Body of pancreas (tissue), 4 donors: ENCODE measurements at regions not wholly inside any gene's neighbourhood (a gene's known extent, or its start where the extent isn't known, plus 50 kb on each side); places are given as distances from the start of the nearest gene placed in this dataset.

ENCODE experiments used
- ATAC-seq: fragments of 150-250 bp; one replicate; pipeline ENCODE4 v1.9.1; 2016
- DNase-seq, 4 donors: peaks; one replicate each; pipeline ENCODE4 v3.0.0-alpha.2; 2019
- H3K27ac ChIP-seq, 4 donors: fragments of 200-600 bp; sonication (generic); 1 replicate in 3 of 4; 2 replicates in 1 of 4; pipeline versions ENCODE4 v1.5.1 to v1.6.1; 2016 to 2019; ENCODE audit warnings: mild to moderate bottlenecking in 1 of 4, mixed read lengths in 1 of 4, moderate library complexity in 1 of 4
- H3K27me3 ChIP-seq, 2 donors: fragments of 200-600 bp; sonication (generic); one replicate each; pipeline ENCODE4 v1.6.0; 2016; ENCODE audit warnings: mild to moderate bottlenecking in 1 of 2
- H3K36me3 ChIP-seq, 2 donors: fragments of 200-600 bp; sonication (generic); replicated peaks in 1 of 2; 2 replicates each; pipeline ENCODE4 v1.5.1; 2016; ENCODE audit warnings: low read depth in 2 of 2; ENCODE audit not compliant: insufficient read depth in 1 of 2
- H3K4me1 ChIP-seq: fragments of 200-600 bp; sonication (generic); one replicate; pipeline ENCODE4 v1.6.0; 2016
- H3K4me3 ChIP-seq, 2 donors: fragments of 200-600 bp; sonication (generic); 1 replicate in 1 of 2; 2 replicates in 1 of 2; pipeline ENCODE4 v1.5.1; 2016 to 2019
- H3K9me3 ChIP-seq, 3 donors: fragments of 200-600 bp; sonication (generic); 1 replicate in 2 of 3; 2 replicates in 1 of 3; pipeline ENCODE4 v1.5.1; 2016
- CTCF ChIP-seq, 7 experiments: fragments of 450-650 bp in 4 of 7; fragments of 200-600 bp in 3 of 7; sonication (generic) in 3 of 7; IDR thresholded peaks; one replicate each; pipeline ENCODE4 v1.5.1; 2016 to 2019; ENCODE audit warnings: antibody characterized with exemption in 7 of 7
- POLR2A ChIP-seq, 3 donors: fragments of 450-650 bp; IDR thresholded peaks; one replicate each; pipeline ENCODE4 v1.6.1; 2016; ENCODE audit warnings: antibody characterized with exemption in 3 of 3, mild to moderate bottlenecking in 2 of 3
- WGBS, 2 donors: methylation state at CpG; one replicate each; pipeline ENCODE4 v1.1.5; 2017; 5-methylcytosine and 5-hydroxymethylcytosine counted together
- intact Hi-C: fragments of 100-400 bp; cut with DNase I; formaldehyde crosslinking; loops from one replicate; pipeline ENCODE4 v1.15.1; 2023

GRCh38 chr12:113744802-113745395 lies 221.2 kb downstream of the RBM19 start:
- intact Hi-C loops: no loop called here
- Histone ChIP-seq H3K27me3 (no peaks in the 10 kb centered on the region), H3K9me3 (no peaks in the 10 kb centered on the region), H3K4me3 (no peak overlapping the region), H3K27ac (no peak overlapping the region), H3K36me3 (no peaks in the 10 kb centered on the region), H3K4me1 (no peaks in the 10 kb centered on the region)
- DNase-seq (no peak), ATAC-seq (no peak)
- 56 to 57% methylated on average over 8 of the region's 8 CpGs for WGBS, 2 donors
- TF ChIP-seq POLR2A (IDR thresholded peaks at IDR 0.05) (no peak), CTCF (IDR thresholded peaks at IDR 0.05) (no peak)

GRCh38 chr12:113742801-113743200 lies 223.3 kb downstream of the RBM19 start:
- intact Hi-C loops: no loop called here
- no peak for ATAC-seq
- H3K36me3 ChIP-seq: no peaks in the 10 kb centered on the region
- H3K27me3 ChIP-seq: no peaks in the 10 kb centered on the region
- TF ChIP-seq CTCF (IDR thresholded peaks at IDR 0.05) (no peak), POLR2A (IDR thresholded peaks at IDR 0.05) (no peak)
- WGBS, 2 donors: 70 to 71% methylated on average over 5 to 8 of the region's 8 CpGs
- no peak overlapping the region for H3K27ac ChIP-seq
- H3K4me3 ChIP-seq: no peak overlapping the region
- H3K9me3 ChIP-seq: no peaks in the 10 kb centered on the region
- H3K4me1 ChIP-seq: no peaks in the 10 kb centered on the region
- DNase-seq: no peak

- 42 to 43% methylated on average over 1 of the region's 1 CpG for WGBS, 2 donors
- no peak overlapping the region for H3K27ac ChIP-seq
- DNase-seq: no peak
- no peaks in the 10 kb centered on the region for H3K27me3 ChIP-seq
- H3K9me3 ChIP-seq: no peaks in the 10 kb centered on the region
- no peak overlapping the region for H3K4me3 ChIP-seq
- no peaks in the 10 kb centered on the region for H3K36me3 ChIP-seq
- no peaks in the 10 kb centered on the region for H3K4me1 ChIP-seq
- TF ChIP-seq POLR2A (IDR thresholded peaks at IDR 0.05) (no peak), CTCF (IDR thresholded peaks at IDR 0.05) (no peak)
- ATAC-seq: no peak
- intact Hi-C loops: no loop called here
Observed at GRCh38 chr12:113740699-113741098, 225.4 kb downstream of the RBM19 start.

- H3K4me1 ChIP-seq: no peaks in the 10 kb centered on the region
- no peak overlapping the region for H3K27ac ChIP-seq
- intact Hi-C loops: no loop called here
- WGBS, 2 donors: 13 to 15% methylated on average over 17 of the region's 17 CpGs
- H3K36me3 ChIP-seq: no peaks in the 10 kb centered on the region
- H3K27me3 ChIP-seq: no peaks in the 10 kb centered on the region
- no peaks in the 10 kb centered on the region for H3K9me3 ChIP-seq
- DNase-seq: no peak
- TF ChIP-seq POLR2A (IDR thresholded peaks at IDR 0.05): no peak
- TF ChIP-seq CTCF (IDR thresholded peaks at IDR 0.05): no peak
- no peak for ATAC-seq
- no peak overlapping the region for H3K4me3 ChIP-seq
Observed at GRCh38 chr12:113735131-113735530, 231.0 kb downstream of the RBM19 start.

GRCh38 chr12:113734503-113734902 lies 231.6 kb downstream of the RBM19 start:
- DNase-seq: no peak
- Histone ChIP-seq H3K4me1 (no peaks in the 10 kb centered on the region), H3K27ac (no peak overlapping the region), H3K9me3 (no peaks in the 10 kb centered on the region), H3K36me3 (no peaks in the 10 kb centered on the region), H3K27me3 (no peaks in the 10 kb centered on the region), H3K4me3 (no peak overlapping the region)
- no peak for ATAC-seq
- TF ChIP-seq CTCF (IDR thresholded peaks at IDR 0.05) (no peak), POLR2A (IDR thresholded peaks at IDR 0.05) (no peak)
- WGBS, 2 donors: 62 to 67% methylated on average over 3 of the region's 3 CpGs
- intact Hi-C loops: no loop called here
